ENCODE measurements at regions not wholly inside any gene's neighbourhood (a gene's known extent, or its start where the extent isn't known, plus 50 kb on each side); places are given as distances from the start of the nearest gene placed in this dataset.

DNA sequence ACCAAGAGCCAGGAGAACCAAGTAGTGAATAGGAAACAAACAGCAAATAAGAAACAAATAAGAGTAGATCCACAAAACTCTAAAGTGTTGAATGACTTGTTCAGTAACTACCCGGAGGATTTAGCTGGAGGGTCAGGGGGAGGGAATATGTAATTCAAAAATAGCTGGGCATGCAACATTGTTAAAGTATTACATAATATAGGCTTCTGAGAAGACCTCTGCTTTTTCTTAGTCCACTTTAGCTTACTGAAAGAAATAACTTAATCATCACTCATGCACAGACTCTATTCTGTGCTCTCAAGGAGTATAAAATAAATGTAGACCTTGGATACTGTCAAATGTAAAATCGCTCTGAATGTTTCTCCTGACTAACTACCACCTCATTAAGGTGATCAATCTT lies 183.2 kb upstream of the POU5F2 start:
- no peak for TF ChIP-seq POLR2A (IDR thresholded peaks at IDR 0.05; ENCODE audit: low read length)
- no peak for TF ChIP-seq GATA1 (IDR thresholded peaks at IDR 0.05; ENCODE audit: low read depth, low read length)
